SK-N-SH (cell line): ENCODE measurements at regions not wholly inside any gene's neighbourhood (a gene's known extent, or its start where the extent isn't known, plus 50 kb on each side); places are given as distances from the start of the nearest gene placed in this dataset.

Experiments used
- CTCF ChIA-PET: fragments of 300-600, 350-600 bp; formaldehyde crosslinking; extraction: SDS; loops from one replicate; lab custom pipeline; 2021; lab: Yijun Ruan, JAX
- POLR2A ChIA-PET: fragments of 350-600 bp; sonication (Branson Sonifier 250); formaldehyde crosslinking; extraction: SDS; loops from one replicate; lab custom pipeline; 2020; ENCODE audit warnings: antibody characterized with exemption, inconsistent platforms; lab: Yijun Ruan, JAX
- DNase-seq: peaks from one replicate; pipeline ENCODE4 v3.0.0; 2012
- H2AFZ ChIP-seq: fragments of 200-600 bp; sonication (generic); 2 replicates; pipeline ENCODE4 v1.8.1; 2016; ENCODE audit warnings: antibody characterized with exemption, mild to moderate bottlenecking, low read depth
- H3F3A ChIP-seq: fragments of 200-600 bp; sonication (generic); replicated peaks from 2 replicates; pipeline ENCODE3; 2016; ENCODE audit warnings: antibody characterized with exemption, mild to moderate bottlenecking; ENCODE audit not compliant: insufficient read depth
- H3K27ac ChIP-seq, 2 experiments: fragments of 200-500 bp in 1 of 2; fragments of 200-600 bp in 1 of 2; sonication (Bioruptor generic) in 1 of 2; sonication (generic), shearing (Covaris generic) in 1 of 2; 2 replicates each; pipeline versions ENCODE4 v1.5.1 to v1.6.1; 2014 to 2016; ENCODE audit warnings: low read depth in 2 of 2, inconsistent platforms in 1 of 2, low read length in 1 of 2, mild to moderate bottlenecking in 1 of 2, mixed read lengths in 1 of 2
- H3K27me3 ChIP-seq: fragments of 200-600 bp; sonication (generic), shearing (Covaris generic); 2 replicates; pipeline ENCODE4 v1.6.1; 2016; ENCODE audit warnings: mixed run types; ENCODE audit not compliant: insufficient read depth
- H3K36me3 ChIP-seq, 2 experiments: fragments of 200-500 bp in 1 of 2; fragments of 200-600 bp in 1 of 2; sonication (Bioruptor generic) in 1 of 2; sonication (generic) in 1 of 2; replicated peaks in 1 of 2; 2 replicates each; pipeline versions ENCODE3 to v1.5.1; 2014 to 2016; ENCODE audit warnings: low read length in 1 of 2, mild to moderate bottlenecking in 1 of 2; ENCODE audit not compliant: insufficient read depth in 2 of 2, control insufficient read depth in 1 of 2
- H3K4me1 ChIP-seq, 2 experiments: fragments of 200-500 bp in 1 of 2; fragments of 200-600 bp in 1 of 2; sonication (Bioruptor generic) in 1 of 2; sonication (generic), shearing (Covaris generic) in 1 of 2; 2 replicates each; pipeline versions ENCODE4 v1.5.1 to v1.6.1; 2014 to 2016; ENCODE audit warnings: low read depth in 1 of 2, low read length in 1 of 2, mixed run types in 1 of 2; ENCODE audit not compliant: insufficient read depth in 2 of 2, control insufficient read depth in 1 of 2
- H3K4me2 ChIP-seq: fragments of 200-600 bp; sonication (generic), shearing (Covaris generic); 2 replicates; pipeline ENCODE4 v1.6.1; 2017; ENCODE audit warnings: mixed run types
- H3K4me3 ChIP-seq, 2 experiments: fragments of 200-500 bp in 1 of 2; fragments of 200-600 bp in 1 of 2; sonication (Bioruptor generic) in 1 of 2; sonication (generic), shearing (Covaris generic) in 1 of 2; 2 replicates each; pipeline versions ENCODE4 v1.5.1 to v1.8.1; 2014 to 2016; ENCODE audit warnings: low read depth in 2 of 2, inconsistent platforms in 1 of 2, low read length in 1 of 2, mild to moderate bottlenecking in 1 of 2, mixed read lengths in 1 of 2, moderate library complexity in 1 of 2
- H3K79me2 ChIP-seq: fragments of 200-600 bp; sonication (generic); 2 replicates; pipeline ENCODE4 v1.8.1; 2017; ENCODE audit warnings: mild to moderate bottlenecking; ENCODE audit not compliant: insufficient read depth
- H3K9ac ChIP-seq: fragments of 200-600 bp; sonication (generic); 2 replicates; pipeline ENCODE4 v1.6.1; 2017; ENCODE audit warnings: mixed run types
- H3K9me2 ChIP-seq: fragments of 200-600 bp; sonication (generic); 2 replicates; pipeline ENCODE4 v1.6.1; 2017; ENCODE audit warnings: mixed run types
- H3K9me3 ChIP-seq: fragments of 200-600 bp; sonication (generic); 2 replicates; pipeline ENCODE4 v1.6.1; 2017; ENCODE audit warnings: mixed run types, mild to moderate bottlenecking, moderate library complexity
- H4K20me1 ChIP-seq: fragments of 200-600 bp; sonication (generic); 2 replicates; pipeline ENCODE4 v1.6.1; 2017; ENCODE audit warnings: mild to moderate bottlenecking, mixed run types; ENCODE audit not compliant: insufficient read depth
- CHD2 ChIP-seq: fragments of 150-350 bp; IDR thresholded peaks from 2 replicates; pipeline ENCODE4 v1.6.1; 2018; ENCODE audit warnings: low read length; ENCODE audit not compliant: partially characterized antibody
- EP300 ChIP-seq, 2 experiments: IDR thresholded peaks; 2 replicates each; pipeline versions ENCODE4 v1.4.0 to v1.6.1; 2012; ENCODE audit warnings: borderline replicate concordance in 1 of 2, low read depth in 1 of 2, low read length in 1 of 2
- EZH2phosphoT487 ChIP-seq: fragments of 200-600 bp; sonication (generic); IDR thresholded peaks from 2 replicates; pipeline ENCODE4 v1.6.1; 2017; ENCODE audit warnings: low read depth, mixed run types, mild to moderate bottlenecking, antibody characterized with exemption, moderate library complexity, borderline replicate concordance
- FOXM1 ChIP-seq: IDR thresholded peaks from 2 replicates; pipeline ENCODE4 v1.4.0; 2012; ENCODE audit warnings: low read depth, mild to moderate bottlenecking
- GABPA ChIP-seq: IDR thresholded peaks from 2 replicates; pipeline ENCODE4 v1.4.0; 2012; ENCODE audit warnings: low read depth, mild to moderate bottlenecking
- GATA2 ChIP-seq: sonication (generic); formaldehyde crosslinking; IDR thresholded peaks from 2 replicates; pipeline ENCODE4 v1.5.0; 2020; ENCODE audit warnings: mild to moderate bottlenecking, missing genetic modification reagents
- JUND ChIP-seq: IDR thresholded peaks from 2 replicates; pipeline ENCODE4 v1.4.0; 2012
- NRF1 ChIP-seq: IDR thresholded peaks from 2 replicates; pipeline ENCODE4 v1.6.1; 2012; ENCODE audit warnings: low read depth, mild to moderate bottlenecking, low read length
- POLR2AphosphoS5 ChIP-seq: IDR thresholded peaks from 2 replicates; pipeline ENCODE4 v1.6.1; 2012; ENCODE audit warnings: low read depth, low read length
- RAD21 ChIP-seq: IDR thresholded peaks from 2 replicates; pipeline ENCODE4 v1.6.1; 2012; ENCODE audit warnings: mild to moderate bottlenecking, low read length
- RCOR1 ChIP-seq: fragments of 150-350 bp; IDR thresholded peaks from 2 replicates; pipeline ENCODE4 v1.6.1; 2017; ENCODE audit warnings: antibody characterized with exemption, low read length
- SMC3 ChIP-seq: IDR thresholded peaks from 2 replicates; pipeline ENCODE4 v1.6.1; 2012; ENCODE audit warnings: low read depth, low read length, improper control_type of control experiment
- TCF12 ChIP-seq: IDR thresholded peaks from 2 replicates; pipeline ENCODE4 v1.4.0; 2012
- TEAD4 ChIP-seq: IDR thresholded peaks from 2 replicates; pipeline ENCODE4 v1.4.0; 2012; ENCODE audit warnings: mild to moderate bottlenecking, borderline replicate concordance; ENCODE audit not compliant: insufficient read depth
- YY1 ChIP-seq: IDR thresholded peaks from 2 replicates; pipeline ENCODE4 v1.4.0; 2012; ENCODE audit warnings: low read depth, mild to moderate bottlenecking
- WGBS: methylation state at CpG from one replicate; pipeline ENCODE4 v1.1.6; 2017; ENCODE audit warnings: low lambda C conversion rate; 5-methylcytosine and 5-hydroxymethylcytosine counted together
- TF ChIP-seq, protein P1 (sequence below): fragments of 150-350 bp; IDR thresholded peaks from 2 replicates; pipeline ENCODE4 v1.6.1; 2016; ENCODE audit warnings: mild to moderate bottlenecking, low read depth, low read length
- TF ChIP-seq, protein P2 (sequence below): IDR thresholded peaks from 2 replicates; pipeline ENCODE4 v1.6.1; 2012; ENCODE audit warnings: mild to moderate bottlenecking, low read depth, low read length, moderate library complexity
- TF ChIP-seq, protein P3 (sequence below): IDR thresholded peaks from 2 replicates; pipeline ENCODE4 v1.4.0; 2012; ENCODE audit warnings: low read depth
- TF ChIP-seq, protein P4 (sequence below): IDR thresholded peaks from 2 replicates; pipeline ENCODE4 v1.4.0; 2012; ENCODE audit warnings: low read depth, borderline replicate concordance

DNA sequence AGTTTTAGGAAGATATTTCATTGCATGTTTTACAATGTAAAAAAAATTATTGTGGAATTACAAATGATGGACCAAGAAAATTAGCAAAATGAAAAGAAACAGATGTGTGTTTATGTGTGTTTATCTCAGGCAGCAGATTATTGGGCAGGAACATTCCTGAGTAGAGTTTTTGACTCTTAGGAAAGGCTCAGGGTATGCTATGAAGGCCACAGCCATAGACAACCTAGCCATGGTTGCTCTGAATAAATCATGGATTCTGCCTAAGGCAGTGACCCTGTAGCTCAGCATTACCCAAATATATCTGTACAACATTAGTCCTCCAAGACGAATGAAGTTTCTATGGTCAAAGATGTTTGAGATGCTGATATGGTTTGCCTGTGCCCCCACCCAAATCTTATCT is 298.3 kb downstream of the PTEN start:
- TF ChIP-seq RAD21, result no peak
- TF ChIP-seq GABPA, result no peak
- TF ChIP-seq, protein P1, sequence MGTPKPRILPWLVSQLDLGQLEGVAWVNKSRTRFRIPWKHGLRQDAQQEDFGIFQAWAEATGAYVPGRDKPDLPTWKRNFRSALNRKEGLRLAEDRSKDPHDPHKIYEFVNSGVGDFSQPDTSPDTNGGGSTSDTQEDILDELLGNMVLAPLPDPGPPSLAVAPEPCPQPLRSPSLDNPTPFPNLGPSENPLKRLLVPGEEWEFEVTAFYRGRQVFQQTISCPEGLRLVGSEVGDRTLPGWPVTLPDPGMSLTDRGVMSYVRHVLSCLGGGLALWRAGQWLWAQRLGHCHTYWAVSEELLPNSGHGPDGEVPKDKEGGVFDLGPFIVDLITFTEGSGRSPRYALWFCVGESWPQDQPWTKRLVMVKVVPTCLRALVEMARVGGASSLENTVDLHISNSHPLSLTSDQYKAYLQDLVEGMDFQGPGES, result no peak
- TF ChIP-seq, protein P2, sequence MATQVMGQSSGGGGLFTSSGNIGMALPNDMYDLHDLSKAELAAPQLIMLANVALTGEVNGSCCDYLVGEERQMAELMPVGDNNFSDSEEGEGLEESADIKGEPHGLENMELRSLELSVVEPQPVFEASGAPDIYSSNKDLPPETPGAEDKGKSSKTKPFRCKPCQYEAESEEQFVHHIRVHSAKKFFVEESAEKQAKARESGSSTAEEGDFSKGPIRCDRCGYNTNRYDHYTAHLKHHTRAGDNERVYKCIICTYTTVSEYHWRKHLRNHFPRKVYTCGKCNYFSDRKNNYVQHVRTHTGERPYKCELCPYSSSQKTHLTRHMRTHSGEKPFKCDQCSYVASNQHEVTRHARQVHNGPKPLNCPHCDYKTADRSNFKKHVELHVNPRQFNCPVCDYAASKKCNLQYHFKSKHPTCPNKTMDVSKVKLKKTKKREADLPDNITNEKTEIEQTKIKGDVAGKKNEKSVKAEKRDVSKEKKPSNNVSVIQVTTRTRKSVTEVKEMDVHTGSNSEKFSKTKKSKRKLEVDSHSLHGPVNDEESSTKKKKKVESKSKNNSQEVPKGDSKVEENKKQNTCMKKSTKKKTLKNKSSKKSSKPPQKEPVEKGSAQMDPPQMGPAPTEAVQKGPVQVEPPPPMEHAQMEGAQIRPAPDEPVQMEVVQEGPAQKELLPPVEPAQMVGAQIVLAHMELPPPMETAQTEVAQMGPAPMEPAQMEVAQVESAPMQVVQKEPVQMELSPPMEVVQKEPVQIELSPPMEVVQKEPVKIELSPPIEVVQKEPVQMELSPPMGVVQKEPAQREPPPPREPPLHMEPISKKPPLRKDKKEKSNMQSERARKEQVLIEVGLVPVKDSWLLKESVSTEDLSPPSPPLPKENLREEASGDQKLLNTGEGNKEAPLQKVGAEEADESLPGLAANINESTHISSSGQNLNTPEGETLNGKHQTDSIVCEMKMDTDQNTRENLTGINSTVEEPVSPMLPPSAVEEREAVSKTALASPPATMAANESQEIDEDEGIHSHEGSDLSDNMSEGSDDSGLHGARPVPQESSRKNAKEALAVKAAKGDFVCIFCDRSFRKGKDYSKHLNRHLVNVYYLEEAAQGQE, result no peak
- no peak for TF ChIP-seq FOXM1
- TF ChIP-seq EP300 (IDR thresholded peaks at IDR 0.05; ENCODE audit: borderline replicate concordance in 1 of 2, low read depth in 1 of 2, low read length in 1 of 2), result no peak
- TF ChIP-seq, protein P3, sequence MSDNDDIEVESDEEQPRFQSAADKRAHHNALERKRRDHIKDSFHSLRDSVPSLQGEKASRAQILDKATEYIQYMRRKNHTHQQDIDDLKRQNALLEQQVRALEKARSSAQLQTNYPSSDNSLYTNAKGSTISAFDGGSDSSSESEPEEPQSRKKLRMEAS, result no peak
- TF ChIP-seq CHD2, result no peak
- TF ChIP-seq YY1, result no peak
- TF ChIP-seq SMC3, result no peak
- no peak for TF ChIP-seq GATA2
- H3K9me2 ChIP-seq, result no peaks in the 10 kb centered on the region
- H3K27ac ChIP-seq, result peak overlapping the region in 1 of 2 experiments; percentile 50; a peak in 2 of 4 replicates
- no peak overlapping the region for H3K4me2 ChIP-seq
- H3K79me2 ChIP-seq, result no peaks in the 10 kb centered on the region
- no peaks in the 10 kb centered on the region for H4K20me1 ChIP-seq
- 82% methylated on average over 1 of the region's 1 CpG for WGBS
- peaks cover 20 to 24% of the 10 kb centered on the region in 2 experiments for H3K4me1 ChIP-seq
- H3K4me3 ChIP-seq, result no peak overlapping the region
- POLR2A ChIA-PET, result no interaction called here
- CTCF ChIA-PET, result interaction anchor here (2.3 kb wide), 1 partner anchor 227 kb away, joined by 7 read pairs; no protein-coding TSS in a partner anchor
- no peak overlapping the region for H2AFZ ChIP-seq
- H3F3A ChIP-seq, result peaks cover 15% of the 10 kb centered on the region
- H3K9ac ChIP-seq, result no peak overlapping the region
- no peaks in the 10 kb centered on the region for H3K36me3 ChIP-seq
- H3K27me3 ChIP-seq, result no peaks in the 10 kb centered on the region
- H3K9me3 ChIP-seq, result no peaks in the 10 kb centered on the region
- DNase-seq, result no peak

DNA sequence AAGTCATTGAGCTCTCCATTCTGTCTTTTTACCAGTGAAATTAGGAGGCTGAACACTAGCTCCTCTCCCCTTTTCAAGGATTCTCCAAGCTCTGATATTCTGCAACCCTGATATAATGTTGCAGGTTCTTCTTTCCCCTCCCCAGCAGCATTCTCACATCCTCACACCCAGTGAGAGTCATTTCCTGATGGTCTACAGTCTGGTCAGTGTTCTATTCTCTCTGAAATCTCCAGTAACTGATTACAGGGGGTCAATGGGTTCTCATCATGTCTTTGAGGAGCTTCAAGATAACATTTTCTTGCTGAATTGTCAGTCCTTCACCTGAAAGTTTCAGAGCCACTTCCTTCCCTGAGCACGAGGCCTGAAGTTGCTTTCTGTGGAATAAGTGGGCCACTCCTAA is 299.4 kb downstream of the PTEN start:
- Histone ChIP-seq H3K9me2 (no peaks in the 10 kb centered on the region), H3K36me3 (no peaks in the 10 kb centered on the region), H3K9ac (no peak overlapping the region), H3K9me3 (no peaks in the 10 kb centered on the region), H3F3A (peaks cover 10% of the 10 kb centered on the region), H3K4me1 (peaks cover 13 to 24% of the 10 kb centered on the region in 2 experiments), H3K4me2 (no peak overlapping the region), H3K4me3 (no peak overlapping the region), H3K79me2 (no peaks in the 10 kb centered on the region), H3K27ac (no peak overlapping the region), H4K20me1 (no peaks in the 10 kb centered on the region), H2AFZ (no peak overlapping the region), H3K27me3 (no peaks in the 10 kb centered on the region)
- POLR2A ChIA-PET, result no interaction called here
- 63% methylated on average over 1 of the region's 1 CpG for WGBS
- no peak for DNase-seq
- CTCF ChIA-PET, result interaction anchor here (0.9 to 1.0 kb wide), 2 partner anchors 78 to 227 kb away, joined by 3 read pairs; no protein-coding TSS in a partner anchor
- TF ChIP-seq NRF1 (no peak), TCF12 (no peak), JUND (no peak), EP300 (IDR thresholded peaks at IDR 0.05; ENCODE audit: borderline replicate concordance in 1 of 2, low read depth in 1 of 2, low read length in 1 of 2) (no peak), RCOR1 (no peak), TEAD4 (no peak), FOXM1 (no peak), EZH2phosphoT487 (no peak), POLR2AphosphoS5 (no peak)
- TF ChIP-seq, protein P4, sequence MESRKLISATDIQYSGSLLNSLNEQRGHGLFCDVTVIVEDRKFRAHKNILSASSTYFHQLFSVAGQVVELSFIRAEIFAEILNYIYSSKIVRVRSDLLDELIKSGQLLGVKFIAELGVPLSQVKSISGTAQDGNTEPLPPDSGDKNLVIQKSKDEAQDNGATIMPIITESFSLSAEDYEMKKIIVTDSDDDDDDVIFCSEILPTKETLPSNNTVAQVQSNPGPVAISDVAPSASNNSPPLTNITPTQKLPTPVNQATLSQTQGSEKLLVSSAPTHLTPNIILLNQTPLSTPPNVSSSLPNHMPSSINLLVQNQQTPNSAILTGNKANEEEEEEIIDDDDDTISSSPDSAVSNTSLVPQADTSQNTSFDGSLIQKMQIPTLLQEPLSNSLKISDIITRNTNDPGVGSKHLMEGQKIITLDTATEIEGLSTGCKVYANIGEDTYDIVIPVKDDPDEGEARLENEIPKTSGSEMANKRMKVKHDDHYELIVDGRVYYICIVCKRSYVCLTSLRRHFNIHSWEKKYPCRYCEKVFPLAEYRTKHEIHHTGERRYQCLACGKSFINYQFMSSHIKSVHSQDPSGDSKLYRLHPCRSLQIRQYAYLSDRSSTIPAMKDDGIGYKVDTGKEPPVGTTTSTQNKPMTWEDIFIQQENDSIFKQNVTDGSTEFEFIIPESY, result no peak
